Right atrium auricular region (tissue), 2 donors: ENCODE measurements at regions not wholly inside any gene's neighbourhood (a gene's known extent, or its start where the extent isn't known, plus 50 kb on each side); places are given as distances from the start of the nearest gene placed in this dataset.

Experiments
- DNase-seq: peaks from one replicate; pipeline ENCODE4 v3.0.0-alpha.2; 2019; ENCODE audit warnings: low spot score
- H3K27ac ChIP-seq, 2 donors: fragments of 200-600 bp; sonication (generic); 1 replicate in 1 of 2; 2 replicates in 1 of 2; pipeline ENCODE4 v1.5.1; 2016 to 2019
- H3K27me3 ChIP-seq, 2 donors: fragments of 200-600 bp; sonication (generic); one replicate each; pipeline versions ENCODE4 v1.5.1 to v1.6.0; 2017 to 2019
- H3K36me3 ChIP-seq: fragments of 200-600 bp; sonication (generic); one replicate; pipeline ENCODE4 v1.5.1; 2016
- H3K4me1 ChIP-seq, 2 donors: fragments of 200-600 bp; sonication (generic); one replicate each; pipeline versions ENCODE4 v1.5.1 to v1.6.0; 2017 to 2019
- H3K4me3 ChIP-seq, 2 donors: fragments of 200-600 bp; sonication (generic); 1 replicate in 1 of 2; 2 replicates in 1 of 2; pipeline ENCODE4 v1.5.1; 2017 to 2019; ENCODE audit warnings: mild to moderate bottlenecking in 1 of 2, moderate library complexity in 1 of 2
- H3K9me3 ChIP-seq, 2 donors: fragments of 200-600 bp; sonication (generic); one replicate each; pipeline ENCODE4 v1.5.1; 2019
- CTCF ChIP-seq, 2 donors: fragments of 200-600 bp; sonication (generic); IDR thresholded peaks; one replicate each; pipeline ENCODE4 v1.5.1; 2019; ENCODE audit warnings: antibody characterized with exemption in 2 of 2

GRCh38 chr18:30106356-30106755 lies 936.2 kb downstream of the DSC3 start:
- no peaks in the 10 kb centered on the region for H3K4me1 ChIP-seq
- no peaks in the 10 kb centered on the region for H3K36me3 ChIP-seq
- no peaks in the 10 kb centered on the region for H3K9me3 ChIP-seq
- H3K27ac ChIP-seq = no peak overlapping the region
- no peak for DNase-seq
- no peak for TF ChIP-seq CTCF (IDR thresholded peaks at IDR 0.05)
- no peak overlapping the region for H3K4me3 ChIP-seq
- H3K27me3 ChIP-seq = no peaks in the 10 kb centered on the region

- DNase-seq = no peak
- Histone ChIP-seq H3K9me3 (no peaks in the 10 kb centered on the region), H3K4me1 (no peaks in the 10 kb centered on the region), H3K4me3 (no peak overlapping the region), H3K27ac (no peak overlapping the region), H3K36me3 (no peaks in the 10 kb centered on the region), H3K27me3 (no peaks in the 10 kb centered on the region)
- TF ChIP-seq CTCF (IDR thresholded peaks at IDR 0.05) = no peak
Measured at GRCh38 chr18:30103881-30104280, 938.7 kb downstream of the DSC3 start.

GRCh38 chr18:30096796-30097195 lies 945.7 kb downstream of the DSC3 start:
- no peak overlapping the region for H3K27ac ChIP-seq
- H3K27me3 ChIP-seq = no peaks in the 10 kb centered on the region
- DNase-seq = no peak
- no peak overlapping the region for H3K4me3 ChIP-seq
- no peak for TF ChIP-seq CTCF (IDR thresholded peaks at IDR 0.05)
- H3K36me3 ChIP-seq = no peaks in the 10 kb centered on the region
- H3K4me1 ChIP-seq = no peaks in the 10 kb centered on the region
- no peaks in the 10 kb centered on the region for H3K9me3 ChIP-seq

GRCh38 chr18:30094556-30094955 lies 948.0 kb downstream of the DSC3 start:
- TF ChIP-seq CTCF (IDR thresholded peaks at IDR 0.05) = no peak
- no peak overlapping the region for H3K4me3 ChIP-seq
- no peak for DNase-seq
- no peaks in the 10 kb centered on the region for H3K9me3 ChIP-seq
- H3K36me3 ChIP-seq = no peaks in the 10 kb centered on the region
- no peaks in the 10 kb centered on the region for H3K4me1 ChIP-seq
- no peaks in the 10 kb centered on the region for H3K27me3 ChIP-seq
- no peak overlapping the region for H3K27ac ChIP-seq

- Histone ChIP-seq H3K27me3 (no peaks in the 10 kb centered on the region), H3K36me3 (no peaks in the 10 kb centered on the region), H3K27ac (no peak overlapping the region), H3K4me1 (no peaks in the 10 kb centered on the region), H3K9me3 (no peaks in the 10 kb centered on the region), H3K4me3 (no peak overlapping the region)
- DNase-seq = no peak
- TF ChIP-seq CTCF (IDR thresholded peaks at IDR 0.05) = no peak
Measured at GRCh38 chr18:30093376-30093775, 949.2 kb downstream of the DSC3 start.

- H3K4me1 ChIP-seq = no peaks in the 10 kb centered on the region
- no peaks in the 10 kb centered on the region for H3K9me3 ChIP-seq
- no peak overlapping the region for H3K27ac ChIP-seq
- TF ChIP-seq CTCF (IDR thresholded peaks at IDR 0.05) = no peak
- no peaks in the 10 kb centered on the region for H3K36me3 ChIP-seq
- no peaks in the 10 kb centered on the region for H3K27me3 ChIP-seq
- no peak for DNase-seq
- no peak overlapping the region for H3K4me3 ChIP-seq
Measured at GRCh38 chr18:30088238-30089015, 954.1 kb downstream of the DSC3 start.
